GM21360 (cell line): ENCODE measurements at regions not wholly inside any gene's neighbourhood (a gene's known extent, or its start where the extent isn't known, plus 50 kb on each side); places are given as distances from the start of the nearest gene placed in this dataset.
"Not testable (repeated sequence)": the region's sequence is repeated elsewhere in the genome, so short reads cannot be mapped to it uniquely, and the experiment has no call there.

ENCODE experiments used
- ATAC-seq: cut with Tn5 transposase; IDR thresholded peaks from one replicate; pipeline ENCODE4 v1.9.1; 2021; ENCODE audit warnings: mild to moderate bottlenecking, moderate library complexity; ENCODE audit not compliant: unreplicated experiment

DNA sequence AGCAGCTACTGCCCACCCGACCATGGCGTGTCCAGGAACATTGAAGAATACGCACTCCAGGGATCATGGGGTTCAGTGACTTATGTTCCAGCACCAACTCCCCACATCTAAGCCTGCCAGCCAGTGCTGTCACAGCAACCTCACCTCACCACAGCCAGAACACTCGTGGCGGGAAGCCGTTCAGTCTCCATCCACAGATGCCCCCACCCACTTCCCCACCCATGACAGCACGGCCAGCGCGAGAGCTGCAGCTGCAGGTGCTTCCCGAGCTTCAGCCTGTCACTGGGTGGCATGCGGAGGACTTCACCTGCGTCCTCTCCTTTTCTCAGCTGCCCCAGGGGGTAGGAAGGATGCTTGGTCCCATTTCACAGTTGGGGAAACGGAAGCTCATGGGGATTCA, 50.3 kb downstream of the RBFOX3 start:
- no peak for ATAC-seq

DNA sequence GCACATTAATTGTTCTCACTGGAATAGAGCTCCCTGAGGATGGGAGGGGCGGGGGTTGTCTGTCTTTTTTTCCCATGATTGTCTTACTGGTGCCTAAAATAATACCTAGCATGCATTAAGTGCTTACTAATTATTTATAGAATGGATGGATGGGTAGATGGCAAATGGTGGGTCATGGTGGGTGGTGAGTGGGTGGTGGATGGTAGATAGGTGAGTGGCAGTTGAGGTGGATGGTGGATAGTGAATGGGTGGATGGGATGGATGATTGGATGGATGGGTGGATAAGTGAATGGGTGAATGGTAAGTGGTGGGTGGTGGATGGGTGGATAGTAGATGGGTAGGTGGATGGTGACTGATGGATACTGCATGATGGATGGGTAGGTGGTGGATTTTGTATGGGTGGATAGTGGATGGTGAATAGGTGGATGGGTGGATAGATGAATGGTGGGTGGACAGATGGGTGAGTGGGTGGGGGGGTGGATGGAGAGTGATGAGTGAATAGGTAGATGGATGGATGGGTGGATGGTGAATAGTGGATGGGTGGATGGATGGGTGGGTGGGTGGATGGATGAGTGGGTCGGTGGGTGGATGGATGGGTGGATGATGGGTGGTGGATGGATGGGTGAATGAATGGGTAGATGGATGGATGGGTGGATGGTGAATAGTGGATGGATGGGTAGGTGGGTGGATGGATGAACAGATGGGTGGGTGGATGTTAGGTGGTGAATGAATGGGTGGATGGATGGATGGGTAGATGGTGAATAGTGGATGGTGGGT, 51.6 kb downstream of the RBFOX3 start:
- no peak for ATAC-seq

DNA sequence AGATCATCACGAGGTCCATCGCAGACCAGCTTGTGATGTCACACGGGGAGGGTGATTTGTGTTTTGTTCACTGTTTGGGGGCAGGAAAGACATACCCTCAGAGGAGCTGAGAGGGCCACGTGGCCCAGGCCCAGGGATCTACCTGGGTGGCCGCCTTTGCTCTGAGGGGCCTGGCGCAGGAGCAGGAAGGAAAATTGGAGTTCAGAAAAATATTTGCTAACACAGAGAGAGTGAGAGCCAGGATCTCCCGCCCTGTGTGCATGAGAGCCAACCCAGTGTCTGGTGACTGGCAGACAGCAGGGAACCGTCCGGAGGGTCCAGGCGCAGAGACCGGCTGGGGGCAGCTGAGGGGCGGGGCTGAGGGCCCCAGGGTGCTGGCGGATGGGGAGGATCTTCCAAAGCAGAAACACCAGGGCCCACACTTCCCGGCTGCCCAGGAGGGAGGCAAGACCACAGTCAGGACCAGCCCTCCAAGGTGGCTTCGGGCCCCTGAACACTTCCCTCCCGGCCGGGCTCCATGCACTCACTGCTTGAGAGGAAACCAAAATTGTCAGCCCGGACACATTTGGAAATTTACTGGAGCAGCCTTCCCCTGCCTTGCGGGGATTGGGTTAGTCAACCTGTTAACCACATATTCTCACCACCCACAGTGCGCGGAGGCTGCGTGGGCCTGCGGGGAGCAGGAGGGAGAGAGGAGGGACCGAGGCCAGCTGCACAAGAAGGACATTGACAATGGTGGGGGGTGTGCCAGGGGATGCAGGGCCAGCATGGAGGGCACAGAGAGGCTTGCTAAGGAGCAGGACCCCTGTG, 52.6 kb downstream of the RBFOX3 start:
- no peak for ATAC-seq

- no peak for ATAC-seq
Observed at GRCh38 chr17:79557276-79558090, 53.4 kb downstream of the RBFOX3 start.

- ATAC-seq, result no peak
Observed at GRCh38 chr17:79556271-79556670, 54.6 kb downstream of the RBFOX3 start.

GRCh38 chr17:79555543-79555942, 55.3 kb downstream of the RBFOX3 start:
- ATAC-seq, result no peak

DNA sequence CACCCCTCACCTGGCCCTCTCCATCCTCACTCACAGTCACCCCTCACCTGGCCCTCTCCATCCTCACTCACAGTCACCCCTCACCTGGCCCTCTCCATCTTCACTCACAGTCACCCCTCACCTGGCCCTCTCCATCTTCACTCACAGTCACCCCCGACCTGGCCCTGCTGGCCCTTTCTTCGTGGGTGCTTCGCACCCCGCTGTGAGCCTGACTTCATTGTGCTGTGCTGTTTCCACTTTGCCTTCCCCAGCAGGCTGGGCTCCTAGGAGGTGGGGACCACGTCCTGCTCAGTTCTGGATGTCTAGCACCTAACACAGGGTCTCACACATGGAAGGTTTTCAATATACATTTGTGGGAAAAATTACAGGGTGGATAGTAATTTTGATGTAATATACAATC, 56.5 kb downstream of the RBFOX3 start:
- ATAC-seq, result not testable (repeated sequence)

DNA sequence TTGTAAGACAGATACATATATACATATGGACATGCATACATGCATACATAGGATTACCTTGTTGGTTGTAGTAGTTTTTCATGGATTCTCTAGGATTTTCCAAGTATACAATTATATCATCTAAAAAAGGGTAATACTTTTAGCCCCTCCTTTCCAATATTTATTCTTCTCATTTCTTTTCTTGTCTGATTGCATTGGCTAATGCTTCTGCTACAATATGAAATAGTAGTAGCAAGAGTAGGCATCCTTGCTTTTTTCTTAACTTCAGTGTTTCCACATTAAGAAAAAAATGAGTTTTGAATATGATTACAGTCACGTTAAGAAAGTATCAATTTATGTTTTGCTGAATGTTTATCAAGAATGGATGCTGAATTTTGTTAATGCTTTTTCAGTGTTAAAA, 58.0 kb downstream of the RBFOX3 start:
- no peak for ATAC-seq

DNA sequence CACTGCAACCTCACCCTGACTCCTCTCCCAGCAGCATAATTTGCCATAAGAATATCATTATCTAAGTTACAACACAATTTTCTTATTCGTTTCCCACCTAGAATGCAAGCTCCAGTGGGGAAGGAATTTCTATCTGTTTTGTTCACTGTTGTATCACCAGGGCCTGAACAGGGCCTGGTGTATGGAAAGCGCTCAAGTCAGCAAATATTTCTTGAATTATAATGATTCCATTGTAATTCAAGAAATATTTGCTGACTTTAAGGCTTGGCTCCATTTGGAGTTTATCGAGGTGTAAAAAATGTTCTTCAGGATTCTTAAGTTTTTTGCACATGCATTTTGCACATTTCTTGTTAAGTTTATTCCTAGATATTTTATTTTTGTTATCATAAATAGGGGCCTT, 58.4 kb downstream of the RBFOX3 start:
- no peak for ATAC-seq

- no peak for ATAC-seq
Observed at GRCh38 chr17:79549141-79549915, 61.5 kb downstream of the RBFOX3 start.

DNA sequence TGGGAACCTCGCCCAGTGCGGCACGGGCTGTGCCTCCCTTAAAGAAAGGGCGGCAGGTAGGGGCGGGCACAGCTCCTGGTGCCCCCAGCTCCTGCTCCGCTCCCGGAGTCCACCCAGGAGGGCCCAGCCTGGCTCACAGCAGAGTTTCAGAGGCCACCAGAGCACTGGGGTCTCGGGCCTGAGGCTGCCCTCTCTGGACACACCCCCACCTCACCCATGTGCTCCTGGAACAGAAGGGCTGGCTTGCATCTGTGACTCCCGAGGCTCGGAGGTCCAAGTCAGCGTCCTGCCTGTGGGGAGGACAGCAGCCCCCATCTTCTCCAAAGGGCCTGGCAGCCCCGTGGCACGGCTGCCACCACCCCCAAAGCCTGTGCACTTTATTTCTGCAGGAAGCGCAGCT, 62.7 kb downstream of the RBFOX3 start:
- no peak for ATAC-seq

DNA sequence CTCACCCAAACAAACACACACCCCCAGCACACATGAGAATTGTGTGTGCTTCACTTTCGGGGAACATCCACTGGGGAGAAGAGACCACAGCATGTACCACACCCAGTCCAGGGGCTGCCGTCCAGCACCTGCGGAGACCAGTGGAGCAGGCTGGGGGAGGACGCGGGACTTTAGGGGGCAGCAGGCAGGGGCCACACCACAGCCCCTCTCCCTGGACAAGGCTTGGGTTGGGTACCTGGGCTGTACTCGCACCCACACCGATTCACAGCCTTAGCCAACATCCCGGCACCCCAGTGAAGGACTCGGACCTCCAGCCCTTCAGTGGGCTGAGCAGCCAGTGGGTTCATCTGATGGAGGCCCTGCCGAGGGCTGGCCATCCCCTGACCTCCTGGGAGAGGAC, 63.3 kb downstream of the RBFOX3 start:
- ATAC-seq, result no peak

DNA sequence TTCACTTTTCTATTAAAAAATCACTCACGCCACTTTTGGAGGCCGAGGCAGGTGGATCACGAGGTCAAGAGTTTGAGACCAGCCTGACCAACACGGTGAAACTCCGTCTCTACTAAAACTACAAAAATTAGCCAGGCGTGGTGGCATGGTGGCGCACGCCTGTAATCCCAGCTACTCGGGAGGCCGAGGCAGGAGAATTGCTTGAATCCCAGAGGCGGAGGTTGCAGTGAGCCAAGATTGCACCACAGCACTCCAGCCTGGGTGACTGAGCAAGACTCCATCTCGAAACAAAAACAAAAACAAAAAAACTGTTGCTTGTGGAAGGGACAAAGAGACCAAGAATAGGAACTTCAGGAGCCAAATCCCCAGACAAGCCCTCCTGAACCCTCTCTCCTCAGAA, 63.7 kb downstream of the RBFOX3 start:
- not testable (repeated sequence) for ATAC-seq

DNA sequence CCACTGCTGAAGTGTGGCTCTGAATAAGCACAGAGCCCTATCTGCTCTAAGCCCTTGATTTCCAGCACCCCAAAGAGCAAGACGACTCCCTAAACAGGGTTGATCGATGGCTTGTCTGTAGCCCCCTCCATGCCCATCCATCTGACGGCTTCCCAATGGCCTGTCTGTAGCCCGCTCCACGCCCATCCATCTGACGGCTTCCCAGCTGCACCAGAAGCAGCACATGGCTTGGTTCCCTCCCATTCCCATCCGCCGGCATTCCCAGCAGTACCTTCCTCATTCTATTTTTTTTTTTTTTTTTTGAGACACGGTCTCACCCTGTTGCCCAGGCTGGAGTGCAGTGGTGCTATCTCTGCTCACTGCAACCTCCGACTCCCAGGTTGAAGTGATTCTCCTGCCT, 64.5 kb downstream of the RBFOX3 start:
- no peak for ATAC-seq

DNA sequence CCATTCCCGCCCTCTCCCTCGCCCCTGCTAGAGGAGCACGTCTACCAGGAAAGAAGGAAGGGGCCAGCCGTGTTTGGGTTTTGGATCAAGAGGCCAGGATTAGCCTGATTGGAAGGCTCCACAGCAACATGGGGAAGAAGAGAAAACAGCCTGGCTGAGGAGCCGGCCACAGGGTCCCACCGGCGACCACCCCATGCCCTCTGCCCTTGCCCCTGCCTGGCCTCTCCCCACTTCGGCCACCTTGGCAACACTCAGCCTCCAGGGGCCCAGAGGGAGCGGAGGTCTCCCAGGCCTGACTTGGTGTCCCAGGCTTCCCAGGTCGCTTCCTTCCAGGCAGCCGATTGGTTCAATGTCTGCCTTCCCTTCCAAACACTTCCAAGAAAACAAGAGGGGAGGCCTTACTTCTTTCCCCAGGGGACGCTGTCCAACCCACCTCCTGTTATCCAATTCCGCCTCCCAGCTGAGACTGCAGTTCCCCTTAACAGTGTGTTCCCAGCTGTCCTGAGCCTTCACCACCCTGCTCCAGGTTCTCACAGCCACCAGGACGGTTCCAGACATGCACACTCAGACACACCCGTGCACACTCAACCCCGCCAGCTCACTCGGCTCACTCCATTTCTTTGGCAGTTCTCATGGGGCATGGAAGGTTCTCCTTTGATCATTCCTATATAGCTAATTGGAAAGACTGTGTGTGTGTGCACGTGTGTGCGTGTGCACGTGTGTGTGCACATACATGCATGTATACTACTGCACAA, 65.4 kb downstream of the RBFOX3 start:
- ATAC-seq, result no peak

GRCh38 chr17:79544142-79544914, 66.5 kb downstream of the RBFOX3 start:
- no peak for ATAC-seq

DNA sequence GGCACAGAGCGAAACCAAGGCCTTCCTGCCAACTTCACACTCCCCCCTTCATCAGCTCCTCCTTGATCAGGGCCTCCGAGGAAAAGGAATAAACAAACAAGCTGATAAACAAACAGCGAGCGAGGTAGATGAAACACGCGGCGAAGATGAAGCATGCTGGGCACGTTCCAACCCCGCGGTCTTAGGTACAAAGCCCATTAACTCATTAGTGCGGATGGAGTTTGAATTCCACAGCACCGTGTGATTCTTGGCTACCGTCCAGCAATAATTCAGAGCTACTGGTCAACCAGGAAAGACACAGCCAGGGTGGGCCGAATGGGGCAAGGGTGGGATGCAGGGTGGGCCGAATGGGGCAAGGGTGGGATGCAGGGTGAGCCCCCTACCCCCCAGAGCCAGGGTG, 67.3 kb downstream of the RBFOX3 start:
- ATAC-seq, result no peak

- ATAC-seq, result no peak
Observed at GRCh38 chr17:79542718-79543117, 68.1 kb downstream of the RBFOX3 start.
